ENCODE measurements at regions not wholly inside any gene's neighbourhood (a gene's known extent, or its start where the extent isn't known, plus 50 kb on each side); places are given as distances from the start of the nearest gene placed in this dataset.
A peak's percentile ranks its signal among the peaks of the same experiment; 100 is the strongest.

- TF ChIP-seq ZNF318 (CRISPR knock-in tag; IDR thresholded peaks at IDR 0.05) (no peak), ZBTB25 (CRISPR knock-in tag; IDR thresholded peaks at IDR 0.05) (no peak), ZNF496 (CRISPR knock-in tag; IDR thresholded peaks at IDR 0.05; ENCODE audit: insufficient replicate concordance) (no peak), MAFF (IDR thresholded peaks at IDR 0.05; ENCODE audit: low read depth, low read length) (no peak), NRL (CRISPR knock-in tag; IDR thresholded peaks at IDR 0.05; ENCODE audit: borderline replicate concordance) (no peak), STAG1 (CRISPR knock-in tag; IDR thresholded peaks at IDR 0.05) (peak; percentile 36), ZNF878 (CRISPR knock-in tag; IDR thresholded peaks at IDR 0.05) (no peak), ZNF280B (CRISPR knock-in tag; IDR thresholded peaks at IDR 0.05; ENCODE audit: borderline replicate concordance) (no peak), ZNF513 (CRISPR knock-in tag; conservative IDR thresholded peaks at IDR 0.05) (no peak), SP1 (IDR thresholded peaks at IDR 0.05) (no peak), SP1 (CRISPR knock-in tag; IDR thresholded peaks at IDR 0.05) (no peak), ZNF329 (CRISPR knock-in tag; IDR thresholded peaks at IDR 0.05; ENCODE audit: low read depth) (no peak)
These were observed 203.2 kb downstream of the RHOU start (continued) for GRCh38 chr1:228938537-228938901.

Measured in HepG2 (cell line).